NOMO-1 treated with dmso at 0.1 percent for 144 hours (cell line): ENCODE measurements at regions not wholly inside any gene's neighbourhood (a gene's known extent, or its start where the extent isn't known, plus 50 kb on each side); places are given as distances from the start of the nearest gene placed in this dataset.

Source experiments
- DNase-seq: peaks from one replicate; lab custom pipeline; 2025; ENCODE audit not compliant: unreplicated experiment; lab: John Stamatoyannopoulos, UW

GRCh38 chr16:86965840-86966550 lies 351.2 kb downstream of the C16orf95 start:
- no peak for DNase-seq

GRCh38 chr16:86966777-86967176 lies 350.4 kb downstream of the C16orf95 start:
- no peak for DNase-seq

GRCh38 chr16:86968866-86969265 lies 348.3 kb downstream of the C16orf95 start:
- no peak for DNase-seq

GRCh38 chr16:86969716-86970115 lies 347.5 kb downstream of the C16orf95 start:
- no peak for DNase-seq

GRCh38 chr16:86970279-86970678 lies 346.9 kb downstream of the C16orf95 start:
- no peak for DNase-seq

GRCh38 chr16:86970726-86971125 lies 346.5 kb downstream of the C16orf95 start:
- DNase-seq: no peak

GRCh38 chr16:86971251-86971650 lies 345.9 kb downstream of the C16orf95 start:
- no peak for DNase-seq

- no peak for DNase-seq
These were observed 343.1 kb downstream of the C16orf95 start for GRCh38 chr16:86974120-86974519.

- DNase-seq: no peak
These were observed 341.7 kb downstream of the C16orf95 start for GRCh38 chr16:86975445-86975844.

GRCh38 chr16:86977076-86977676 lies 340.0 kb downstream of the C16orf95 start:
- DNase-seq: no peak

- no peak for DNase-seq
These were observed 338.7 kb downstream of the C16orf95 start for GRCh38 chr16:86978445-86979030.

- no peak for DNase-seq
These were observed 338.1 kb downstream of the C16orf95 start for GRCh38 chr16:86979061-86979460.

GRCh38 chr16:86979984-86980553 lies 337.1 kb downstream of the C16orf95 start:
- DNase-seq: no peak

- no peak for DNase-seq
These were observed 336.5 kb downstream of the C16orf95 start for GRCh38 chr16:86980644-86981043.

GRCh38 chr16:86982347-86982596 lies 334.9 kb downstream of the C16orf95 start:
- DNase-seq: no peak

GRCh38 chr16:86982912-86983311 lies 334.3 kb downstream of the C16orf95 start:
- no peak for DNase-seq

GRCh38 chr16:86983621-86984020 lies 333.6 kb downstream of the C16orf95 start:
- no peak for DNase-seq

- DNase-seq: no peak
These were observed 332.8 kb downstream of the C16orf95 start for GRCh38 chr16:86984343-86984742.

GRCh38 chr16:86984991-86985647 lies 332.1 kb downstream of the C16orf95 start:
- DNase-seq: no peak

GRCh38 chr16:86985648-86986015 lies 331.6 kb downstream of the C16orf95 start:
- DNase-seq: no peak

GRCh38 chr16:86986136-86986535 lies 331.1 kb downstream of the C16orf95 start:
- DNase-seq: no peak
